ENCODE measurements at regions not wholly inside any gene's neighbourhood (a gene's known extent, or its start where the extent isn't known, plus 50 kb on each side); places are given as distances from the start of the nearest gene placed in this dataset.

- no peak for TF ChIP-seq POLR2AphosphoS5 (IDR thresholded peaks at IDR 0.05; ENCODE audit: low read depth, low read length)
- no peak for TF ChIP-seq POLR2A (IDR thresholded peaks at IDR 0.05; ENCODE audit: low read depth, low read length)
- TF ChIP-seq TAF1 (IDR thresholded peaks at IDR 0.05; ENCODE audit: low read depth, low read length), result no peak
Observed at GRCh38 chr4:53779025-53779424, 187.7 kb upstream of the LNX1 start.
